Hematopoietic multipotent progenitor cell treated with erythropoietin and hydrocortisone succinate and interleukin-3 and kit ligand, for 8 days (in vitro differentiated cells): ENCODE measurements at regions not wholly inside any gene's neighbourhood (a gene's known extent, or its start where the extent isn't known, plus 50 kb on each side); places are given as distances from the start of the nearest gene placed in this dataset.
"Not testable (repeated sequence)": the region's sequence is repeated elsewhere in the genome, so short reads cannot be mapped to it uniquely, and the experiment has no call there.

ENCODE experiments used
- DNase-seq: peaks from one replicate; pipeline ENCODE4 v3.0.0-alpha.2; 2015

DNA sequence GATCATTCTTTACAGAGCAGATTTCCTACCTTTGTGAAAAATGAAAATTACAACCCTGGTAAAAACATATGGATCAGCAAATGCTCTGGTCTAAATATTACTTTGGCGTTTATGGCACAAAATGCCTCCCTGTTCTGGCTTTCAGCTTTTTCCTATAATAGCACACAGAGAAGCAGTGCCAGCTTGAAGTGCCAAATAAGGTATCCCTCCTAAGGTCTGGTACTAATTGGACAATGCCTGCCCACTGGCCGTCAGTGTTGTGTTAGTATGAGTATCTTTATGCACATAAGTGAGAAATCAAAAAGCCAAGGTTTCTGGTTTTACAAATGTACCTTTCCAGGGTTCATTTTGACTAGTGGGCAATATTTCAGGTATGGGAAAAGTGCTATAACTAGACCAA is 1293.7 kb upstream of the FAM98A start:
- DNase-seq: no peak

DNA sequence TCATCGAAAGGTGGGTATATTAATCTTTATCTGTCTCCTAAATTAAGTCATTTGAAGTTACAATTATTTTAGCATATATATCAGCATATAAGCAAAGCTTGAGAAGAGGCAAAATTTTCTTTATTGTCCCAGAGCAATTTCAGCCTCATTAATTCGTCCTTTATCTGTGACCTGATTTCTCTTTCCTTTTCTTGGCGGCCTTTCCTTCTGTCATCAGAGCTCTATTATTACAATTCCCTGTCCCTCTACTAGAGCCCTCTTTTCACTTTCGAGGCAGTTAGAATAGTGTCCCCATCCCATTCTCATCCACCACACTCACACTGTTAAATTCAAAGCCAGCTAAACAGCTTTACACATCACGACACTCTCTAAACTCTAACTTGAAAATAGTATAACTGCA is 1293.2 kb upstream of the FAM98A start:
- DNase-seq: no peak

DNA sequence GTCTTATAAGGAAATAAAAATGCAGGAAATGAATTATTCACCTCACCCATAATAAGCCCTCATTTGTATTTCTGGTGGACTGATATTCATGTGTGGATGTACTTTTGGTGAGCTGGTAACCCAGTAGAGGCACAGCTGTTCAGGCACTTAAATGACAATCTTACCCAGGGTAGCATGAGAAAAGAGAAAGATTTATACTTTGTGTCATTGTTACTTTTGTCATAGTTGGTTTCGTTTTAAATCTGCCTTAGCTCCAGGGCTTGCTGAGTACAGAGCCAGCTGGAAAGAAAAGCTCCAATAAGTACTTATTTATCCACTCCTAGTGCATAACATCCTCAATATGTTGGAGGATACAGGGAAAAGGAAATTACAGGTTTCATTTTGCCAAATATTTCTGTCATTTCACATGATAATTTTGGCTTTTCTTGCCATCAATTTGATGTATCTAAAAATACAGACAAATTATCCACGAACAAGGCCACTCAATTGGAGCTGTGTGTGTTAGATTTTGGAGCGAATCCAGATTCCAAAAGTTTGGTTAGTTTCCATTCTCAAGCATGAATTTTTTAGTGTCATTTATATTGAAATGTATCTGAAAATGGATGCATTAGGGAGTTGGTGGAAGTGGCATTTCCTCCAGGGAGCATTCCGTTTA is 1276.1 kb upstream of the FAM98A start:
- no peak for DNase-seq

DNA sequence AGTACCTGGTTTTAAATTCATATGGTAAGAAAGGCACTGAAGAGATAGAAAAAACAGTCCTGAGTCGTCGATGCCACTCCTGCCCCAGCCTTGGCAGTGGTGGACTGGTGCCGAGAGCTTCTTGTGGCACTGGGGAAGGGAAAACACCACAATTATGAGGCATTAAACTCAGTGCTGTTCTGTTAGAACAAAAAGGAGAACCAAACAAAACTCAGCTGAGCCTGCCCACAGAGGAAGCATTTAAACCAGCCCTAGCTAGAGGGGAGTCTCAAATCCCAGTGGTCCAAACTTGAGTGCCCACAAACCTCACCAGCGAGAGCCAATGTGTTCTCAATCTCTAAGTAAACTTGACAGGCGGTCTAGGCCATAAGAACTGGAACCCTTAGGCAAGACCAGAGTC is 1254.5 kb upstream of the FAM98A start:
- no peak for DNase-seq

DNA sequence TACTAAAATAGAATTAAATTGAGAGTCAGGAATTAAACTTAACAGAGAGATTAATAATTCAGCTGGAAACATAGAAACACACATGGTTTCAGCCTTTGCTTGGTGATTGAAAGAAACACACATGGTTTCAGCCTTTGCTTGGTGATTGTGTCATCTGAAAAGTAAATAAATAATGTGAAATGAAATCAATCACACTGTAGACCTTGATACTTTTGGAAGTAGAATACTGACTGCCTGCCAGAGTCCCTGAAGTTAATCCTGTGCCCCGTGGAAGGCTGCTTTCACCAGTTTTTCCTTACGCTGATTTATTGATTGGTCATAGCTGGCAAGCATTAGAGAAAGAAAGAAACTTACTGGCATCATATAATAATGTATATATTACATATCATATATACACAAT is 1252.7 kb upstream of the FAM98A start:
- no peak for DNase-seq

DNA sequence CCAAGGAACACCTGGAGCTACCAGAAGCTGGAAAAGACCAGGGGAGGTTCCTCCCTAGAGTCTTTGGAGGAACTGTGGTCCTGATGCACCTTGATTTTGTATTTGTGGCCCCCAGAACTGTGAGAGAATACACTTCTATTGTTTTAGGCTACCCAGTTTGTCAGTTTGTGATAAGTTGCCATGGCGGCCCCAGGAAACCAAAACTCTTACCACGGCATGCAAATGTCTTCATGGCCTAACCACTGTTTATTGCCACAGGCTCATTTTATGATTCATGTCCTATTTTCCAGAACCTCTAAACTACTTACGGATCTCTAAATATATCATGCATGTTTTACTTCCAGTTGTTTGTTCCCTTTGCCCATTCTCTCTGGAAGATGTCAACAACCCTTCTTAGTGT is 1250.7 kb upstream of the FAM98A start:
- no peak for DNase-seq

DNA sequence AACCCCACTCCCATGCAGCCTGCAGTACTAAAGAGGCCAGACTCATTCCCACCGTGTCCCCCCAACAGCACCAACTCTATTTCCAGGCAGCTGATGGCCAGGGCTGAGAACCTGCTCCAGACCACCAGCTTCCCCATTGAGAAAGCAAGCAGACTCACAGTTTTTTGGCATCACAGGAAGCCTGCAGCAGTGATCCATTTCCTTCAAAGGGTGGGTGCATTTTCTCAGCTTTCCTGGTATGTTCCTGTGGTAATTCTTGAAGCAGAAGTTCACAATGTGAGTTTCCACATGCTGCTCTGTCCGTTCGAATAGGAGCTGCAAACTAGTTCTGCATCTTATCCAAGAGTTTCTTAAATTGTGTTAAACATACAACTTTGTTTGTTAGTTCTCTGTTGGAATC is 1249.6 kb upstream of the FAM98A start:
- DNase-seq: peak; percentile 2

DNA sequence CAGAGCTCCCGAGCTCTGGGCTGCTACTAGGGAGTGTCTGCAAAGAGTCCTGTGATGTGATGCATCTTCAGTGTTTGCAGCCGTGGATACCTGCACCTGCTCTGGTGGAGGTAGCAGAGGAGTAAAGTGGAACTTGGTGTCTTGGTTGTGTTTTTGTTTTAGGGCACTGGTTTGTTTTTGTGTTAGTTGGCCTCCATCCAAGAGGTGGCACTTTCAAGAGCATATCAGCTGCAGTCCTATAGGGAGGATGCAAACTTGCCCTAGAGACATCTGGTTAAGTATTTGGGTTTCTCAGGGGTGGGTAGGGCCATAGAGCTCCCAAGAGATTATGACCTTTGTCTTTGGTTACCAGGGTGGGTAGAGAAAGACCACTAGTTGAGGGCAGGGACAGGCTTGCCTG is 1249.0 kb upstream of the FAM98A start:
- no peak for DNase-seq

DNA sequence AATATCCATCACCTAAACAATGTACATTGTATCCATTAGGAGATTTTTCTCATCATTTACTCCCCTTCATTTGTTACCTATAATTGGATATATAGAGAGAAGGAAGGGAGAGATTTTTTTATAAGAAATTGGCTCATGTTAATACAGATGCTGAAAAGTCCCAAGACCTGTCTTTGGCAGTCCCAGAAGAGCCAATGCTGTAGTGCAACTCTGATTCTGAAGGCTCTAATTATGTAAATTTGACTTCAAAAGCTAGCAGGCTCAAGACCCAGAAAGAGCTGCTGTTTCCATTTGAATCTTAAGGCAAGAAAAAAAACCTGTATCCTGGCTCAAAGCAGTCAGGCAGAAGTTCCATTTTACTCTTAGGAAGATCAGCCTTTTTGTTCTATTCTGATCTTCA is 1245.5 kb upstream of the FAM98A start:
- no peak for DNase-seq

DNA sequence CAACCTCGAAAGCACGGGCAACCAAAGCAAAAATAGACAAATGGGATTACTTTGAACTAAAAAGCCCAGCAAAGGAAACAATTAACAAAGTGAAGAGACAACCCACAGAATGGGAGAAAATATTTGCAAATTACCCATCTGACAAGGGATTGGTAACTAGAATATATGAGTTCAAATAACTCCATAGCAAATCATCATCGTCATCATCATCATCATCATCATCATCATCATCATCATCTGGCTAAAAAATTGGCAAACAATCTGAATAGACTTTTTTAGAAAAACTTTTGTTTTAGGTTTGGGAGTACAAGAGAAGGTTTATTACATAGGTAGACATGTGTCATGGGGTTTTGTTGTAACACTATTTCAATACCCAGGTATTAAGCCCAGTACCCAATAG is 1239.3 kb upstream of the FAM98A start:
- DNase-seq: no peak

DNA sequence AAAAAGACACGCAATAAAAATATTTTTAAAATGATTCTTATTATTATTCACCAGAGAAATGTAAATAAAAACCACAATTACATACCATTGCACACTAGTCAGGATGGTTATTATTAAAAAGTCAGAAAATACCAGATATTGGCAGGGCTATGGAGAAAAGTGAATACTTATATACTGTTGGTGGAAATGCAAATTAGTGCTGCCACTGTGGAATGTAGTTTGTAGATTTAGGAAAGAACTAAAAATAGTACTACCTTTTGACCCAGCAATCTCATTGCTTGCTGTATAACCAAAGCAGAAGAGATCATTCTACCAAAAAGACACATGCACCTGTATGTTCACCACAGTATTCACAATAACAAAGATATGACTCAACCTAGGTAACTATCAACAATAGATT is 1237.3 kb upstream of the FAM98A start:
- DNase-seq: no peak

DNA sequence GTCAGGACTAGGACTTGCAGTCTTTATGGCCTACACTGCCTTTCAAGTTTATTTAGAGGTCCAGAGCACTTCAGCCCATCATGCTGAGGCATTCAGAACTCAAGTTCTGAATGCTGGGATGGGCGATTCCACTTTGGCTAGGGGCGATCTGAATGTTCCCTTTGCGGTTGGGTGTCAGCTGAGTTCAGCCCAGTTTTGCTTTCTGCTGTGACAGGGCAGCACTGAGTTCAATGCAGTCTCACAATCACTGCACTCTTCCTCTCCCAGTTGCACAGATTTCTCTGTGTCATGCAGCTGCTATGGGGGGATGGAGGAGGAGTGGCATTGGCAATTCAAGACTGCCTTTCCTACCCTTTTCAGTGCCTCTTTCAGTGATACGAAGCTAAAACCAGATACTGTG is 1232.0 kb upstream of the FAM98A start:
- DNase-seq: no peak

DNA sequence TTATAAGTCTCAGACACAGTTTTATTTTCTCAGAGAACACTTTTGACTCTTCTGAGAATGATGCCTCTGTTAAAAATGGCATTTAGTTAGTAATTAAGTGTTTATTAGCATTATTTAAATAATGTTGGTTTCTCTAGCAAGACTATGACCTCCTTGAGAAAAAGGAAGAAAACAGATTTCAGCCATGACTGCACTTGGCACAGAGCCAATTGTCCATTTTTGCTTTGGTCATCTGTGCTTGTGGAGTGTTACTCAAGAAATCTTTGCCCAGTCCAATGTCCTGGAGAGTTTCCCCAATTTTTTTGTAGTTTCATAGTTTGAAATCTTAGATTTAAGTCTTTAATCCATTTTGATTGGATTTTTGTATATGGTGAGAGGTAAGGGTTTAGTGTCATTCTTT is 1229.4 kb upstream of the FAM98A start:
- no peak for DNase-seq

DNA sequence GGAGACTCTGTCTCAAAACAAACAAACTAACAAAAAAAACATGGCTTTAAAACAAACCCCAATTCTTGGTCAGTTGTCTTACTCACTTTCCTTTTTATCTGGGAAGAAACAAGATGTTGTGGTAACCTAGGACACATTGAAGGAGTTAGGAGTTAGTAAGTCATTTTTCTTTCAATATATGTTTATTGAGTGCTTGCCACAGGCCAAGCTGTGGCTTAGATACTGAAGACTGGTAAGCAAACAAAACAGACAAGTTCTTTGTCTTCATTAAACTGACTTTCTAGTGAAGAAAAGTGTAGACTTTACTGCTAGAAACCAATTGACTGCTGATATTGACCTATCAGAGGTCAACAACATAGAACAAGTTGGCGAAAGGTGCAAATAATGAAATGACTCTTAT is 1228.3 kb upstream of the FAM98A start:
- DNase-seq: no peak

DNA sequence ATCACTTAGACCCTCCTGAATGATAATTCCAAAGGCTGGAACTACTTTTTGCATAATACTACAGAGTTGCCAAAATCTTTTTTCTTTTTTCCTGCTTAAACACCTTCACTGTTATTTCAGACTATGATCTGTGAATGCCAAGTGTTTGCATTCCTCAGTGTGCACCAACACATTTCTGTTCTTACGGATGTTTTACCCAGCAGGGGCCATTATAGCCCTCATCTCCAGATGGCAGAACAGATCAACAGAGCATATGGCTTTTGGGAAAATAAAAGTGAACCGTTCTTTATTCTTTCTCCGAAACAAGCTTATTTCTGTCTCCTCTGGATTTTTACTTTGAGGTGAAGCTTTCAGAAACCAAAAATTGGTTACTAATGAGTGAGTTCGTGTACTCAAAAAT is 1226.6 kb upstream of the FAM98A start:
- DNase-seq: no peak

DNA sequence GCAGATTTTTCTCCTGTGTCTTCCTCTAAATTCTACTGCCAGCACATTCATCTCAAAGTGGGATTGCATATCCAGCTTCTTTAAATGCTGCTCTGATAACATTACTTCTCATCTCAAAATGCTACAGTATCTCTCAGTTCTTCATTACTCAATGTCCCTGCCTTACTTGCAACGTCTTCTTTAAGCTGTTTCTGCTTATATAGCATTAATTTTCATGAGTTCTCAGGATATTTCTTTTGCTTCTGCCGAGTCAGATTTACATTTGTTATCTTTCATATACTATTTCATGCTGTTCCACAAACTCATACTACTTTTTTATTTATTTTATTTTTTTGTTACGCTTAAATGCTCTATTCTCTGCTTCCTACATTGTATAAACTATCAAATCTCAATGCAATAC is 1223.5 kb upstream of the FAM98A start:
- DNase-seq: no peak

DNA sequence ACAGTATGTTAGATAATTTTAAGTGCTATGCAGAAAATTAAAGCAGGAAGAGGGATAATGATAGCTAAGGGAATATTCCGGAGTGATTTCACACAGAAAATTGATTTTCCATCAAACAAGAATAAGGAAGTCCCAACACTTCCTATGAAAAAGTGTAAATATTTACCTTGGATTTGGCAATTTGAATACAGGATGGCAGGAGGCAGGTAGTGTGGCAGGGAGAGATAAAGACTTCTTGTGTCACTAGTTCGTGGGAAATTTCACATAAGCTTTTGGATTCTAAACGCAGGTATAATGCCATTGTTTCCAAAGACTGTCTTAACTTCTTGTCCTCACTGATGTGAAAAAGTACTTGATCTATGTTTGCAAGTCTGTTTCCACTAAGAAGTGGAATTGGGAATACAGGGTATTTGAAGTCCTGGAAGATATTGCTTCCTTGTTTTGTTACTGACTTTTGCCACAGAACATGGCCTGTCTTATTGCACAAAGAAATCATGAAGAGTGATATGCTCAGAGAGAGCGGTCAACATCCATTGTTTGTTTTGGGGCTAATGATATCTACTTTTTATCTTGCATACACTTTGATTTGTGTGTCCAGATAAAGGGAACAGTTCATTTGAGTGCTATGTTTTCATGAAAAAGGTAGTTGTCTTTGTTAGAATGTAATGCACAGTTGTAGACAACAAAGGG is 1216.1 kb upstream of the FAM98A start:
- no peak for DNase-seq

DNA sequence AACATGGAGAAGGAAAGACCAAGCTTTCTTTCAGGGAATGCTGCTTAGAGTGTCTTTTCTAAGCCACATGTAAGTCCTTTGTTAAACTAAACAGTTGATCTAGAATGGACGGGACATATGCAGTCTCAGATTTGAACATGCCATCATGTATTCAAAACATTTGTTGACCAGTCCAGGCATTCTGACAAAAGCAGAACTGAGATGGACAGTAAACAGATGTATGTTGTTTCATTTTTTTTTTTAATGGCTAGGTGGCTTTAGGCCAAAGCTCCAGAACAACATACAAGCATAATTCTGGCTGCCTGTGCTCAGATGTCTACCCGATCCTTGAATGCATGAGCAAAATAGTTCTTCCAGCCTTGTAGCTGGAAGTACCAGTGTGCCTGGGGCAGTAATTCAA is 1211.4 kb upstream of the FAM98A start:
- no peak for DNase-seq

DNA sequence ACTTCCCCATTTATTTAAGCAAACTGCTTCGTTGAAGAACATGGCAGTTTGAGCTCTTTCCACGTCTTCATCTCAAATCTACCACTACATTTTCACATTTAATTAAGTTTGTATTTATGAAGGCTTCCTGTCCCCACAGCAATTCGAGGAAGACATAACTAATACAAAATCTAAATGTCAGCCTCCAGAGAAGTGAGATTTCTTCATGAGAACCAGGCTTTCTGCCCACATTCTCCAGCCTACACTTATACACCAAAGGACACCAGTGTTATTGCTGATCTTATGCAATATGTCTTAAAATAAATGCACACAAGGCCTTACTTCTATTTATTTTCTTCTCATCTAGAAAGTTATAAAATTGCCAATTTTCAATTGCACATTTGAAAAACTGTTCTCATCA is 1209.3 kb upstream of the FAM98A start:
- DNase-seq: no peak

DNA sequence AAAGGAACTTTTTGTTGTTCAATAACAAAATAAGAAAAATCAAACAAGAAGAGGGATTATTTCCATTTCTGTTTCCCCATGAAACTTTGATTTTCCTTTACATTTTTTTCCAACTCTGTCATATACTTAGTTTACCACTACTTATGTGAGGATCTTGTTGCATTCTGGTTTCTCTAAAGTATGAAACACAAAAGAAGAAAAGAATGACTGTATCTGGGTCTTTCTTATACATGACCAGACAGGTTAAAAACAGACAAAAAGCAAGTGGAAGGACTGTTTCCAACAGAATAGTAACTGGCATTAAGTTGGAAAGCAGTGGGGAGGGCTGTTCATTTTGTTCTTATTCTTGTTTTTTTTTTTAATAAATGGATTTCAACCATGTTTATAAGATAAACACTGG is 1207.8 kb upstream of the FAM98A start:
- DNase-seq: no peak

DNA sequence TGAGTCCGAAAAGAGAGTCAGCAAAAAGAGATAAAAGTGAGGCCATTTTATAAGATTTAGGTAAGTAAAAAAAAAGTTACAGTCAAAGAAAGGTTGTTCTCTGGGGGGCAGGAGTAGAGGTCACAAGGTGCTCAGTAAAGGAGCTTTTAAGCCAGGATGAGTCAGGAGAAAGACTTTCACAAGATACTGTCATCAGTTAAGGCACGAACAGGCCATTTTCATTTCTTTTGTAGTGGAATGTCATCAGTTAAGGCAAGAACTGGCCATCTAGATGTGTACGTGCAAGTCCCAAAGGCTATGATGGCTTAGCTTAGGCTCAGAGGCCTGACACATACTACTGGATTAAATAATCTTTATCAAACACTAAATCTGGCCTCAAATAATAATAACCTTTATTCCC is 1207.3 kb upstream of the FAM98A start:
- no peak for DNase-seq

DNA sequence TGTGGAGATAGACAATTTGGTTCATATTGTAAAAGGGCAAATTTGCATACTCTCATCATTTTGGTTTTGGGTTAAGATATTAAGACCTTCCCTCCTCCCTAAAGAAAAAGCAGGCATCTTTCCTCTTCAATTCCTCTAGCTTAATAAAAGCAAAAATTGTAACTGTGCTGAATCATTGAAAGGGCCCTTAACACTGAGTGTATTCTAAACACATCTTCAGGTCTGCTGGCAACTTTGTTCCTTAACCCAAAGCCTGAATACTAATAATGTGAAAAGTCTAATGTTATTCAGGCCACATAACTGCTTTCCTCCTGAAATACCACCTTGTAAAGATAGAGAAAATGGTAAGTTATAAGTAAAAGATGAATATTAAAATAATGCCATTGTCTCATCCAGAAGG is 1200.5 kb upstream of the FAM98A start:
- DNase-seq: no peak

DNA sequence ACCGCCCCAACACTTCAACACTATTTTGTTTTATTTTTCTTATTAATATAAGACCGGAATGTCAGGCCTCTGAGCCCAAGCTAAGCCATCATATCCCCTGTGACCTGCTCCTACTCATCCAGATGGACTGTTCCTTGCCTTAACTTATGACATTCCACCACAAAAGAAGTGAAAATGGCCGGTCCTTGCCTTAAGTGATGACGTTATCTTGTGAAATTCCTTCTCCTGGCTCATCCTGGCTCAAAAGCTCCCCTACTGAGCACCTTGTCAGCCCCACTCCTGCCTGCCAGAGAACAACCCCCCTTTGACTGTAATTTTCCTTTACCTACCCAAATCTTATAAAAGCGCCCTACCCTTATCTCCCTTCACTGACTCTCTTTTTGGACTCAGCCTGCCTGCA is 1196.5 kb upstream of the FAM98A start:
- not testable (repeated sequence) for DNase-seq

DNA sequence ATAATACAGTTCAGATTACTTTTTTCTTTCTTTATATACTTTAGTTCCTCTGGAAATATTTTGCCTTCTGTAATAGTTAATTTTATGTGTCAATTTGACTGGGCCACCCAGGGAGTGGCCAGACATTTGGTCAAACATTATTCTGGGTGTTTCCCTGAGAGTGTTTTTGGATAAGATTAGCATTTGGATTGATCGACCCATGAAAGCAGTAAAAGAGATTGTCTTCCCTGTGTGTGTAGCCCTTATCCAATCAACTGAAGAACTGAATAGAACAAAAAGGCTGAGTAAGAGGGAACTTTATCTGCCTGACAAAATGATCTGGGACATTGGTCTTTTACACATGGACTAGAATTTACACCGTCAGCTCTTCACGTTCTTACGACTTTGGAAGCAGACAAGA is 1190.1 kb upstream of the FAM98A start:
- no peak for DNase-seq

DNA sequence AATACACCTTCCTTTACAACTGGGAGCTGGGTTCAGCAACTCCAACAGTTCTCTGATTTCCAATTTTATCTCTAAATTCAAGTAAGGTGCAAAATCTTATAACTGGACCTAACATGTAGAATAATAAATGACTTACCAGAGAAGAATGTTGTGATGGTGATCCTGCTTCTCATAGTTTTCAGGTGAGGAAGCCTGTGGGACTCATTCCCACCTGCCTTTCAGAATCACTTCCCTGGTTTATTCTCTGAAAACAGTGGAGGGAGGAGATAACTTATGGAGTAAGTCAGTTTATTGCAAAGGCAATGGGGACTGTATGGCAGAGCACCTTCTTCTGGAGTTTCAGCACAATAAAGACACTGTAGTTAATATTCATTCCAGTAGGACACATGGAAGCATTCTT is 1188.2 kb upstream of the FAM98A start:
- DNase-seq: no peak
